ENCODE measurements at regions not wholly inside any gene's neighbourhood (a gene's known extent, or its start where the extent isn't known, plus 50 kb on each side); places are given as distances from the start of the nearest gene placed in this dataset.

DNA sequence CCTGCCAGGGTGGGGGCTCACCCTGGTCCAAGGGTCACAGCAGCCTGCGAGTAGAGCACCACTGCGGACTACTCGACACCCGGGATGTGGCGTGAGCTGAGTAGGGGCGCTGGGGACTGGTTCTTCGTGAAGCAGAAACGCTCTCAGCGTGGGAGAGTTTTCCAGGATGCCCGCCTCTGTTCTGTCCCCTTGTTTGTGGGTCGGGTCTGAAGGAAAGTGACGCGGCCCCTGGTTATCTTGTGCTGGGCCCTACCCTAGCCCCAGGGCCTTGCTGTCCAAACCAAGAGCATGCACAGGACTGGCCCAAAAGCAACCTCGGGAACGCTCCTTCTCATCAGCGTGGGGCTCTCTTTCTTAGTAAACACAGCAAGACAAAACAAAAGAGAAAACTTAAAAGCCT is 303.3 kb downstream of the IRF8 start:
- no peaks in the 10 kb centered on the region for H3K36me3 Mint-ChIP-seq (ENCODE audit: insufficient read depth, unreplicated experiment)
- H3K4me3 Mint-ChIP-seq (ENCODE audit: unreplicated experiment), result no peak overlapping the region
- no peaks in the 10 kb centered on the region for H3K9me3 Mint-ChIP-seq (ENCODE audit: unreplicated experiment)
- POLR2A ChIA-PET, result no interaction called here
- no TSS peak for BruUV-seq (replicated peaks)
- intact Hi-C loops (cut with micrococcal nuclease; ENCODE audit: unreplicated experiment), result no loop called here
- H3K27me3 Mint-ChIP-seq (ENCODE audit: insufficient read depth, unreplicated experiment), result peaks cover 25% of the 10 kb centered on the region
- Histone ChIP-seq H3K27me3 (replicated peaks; ENCODE audit: control insufficient read depth, insufficient read depth, low read length) (no peaks in the 10 kb centered on the region; the same call in 1 of the 2 replicates), H3K36me3 (ENCODE audit: control insufficient read depth, insufficient read depth, low read length) (no peaks in the 10 kb centered on the region), H3K4me1 (no peaks in the 10 kb centered on the region; the same call in 1 of the 2 replicates), H3K4me3 (ENCODE audit: low read depth, low read length) (no peak overlapping the region), H3K9me3 (no peaks in the 10 kb centered on the region)
- H3K4me1 Mint-ChIP-seq (ENCODE audit: low read depth, unreplicated experiment), result no peaks in the 10 kb centered on the region
- CTCF ChIA-PET, result no interaction called here
- no peak overlapping the region for H3K27ac Mint-ChIP-seq (ENCODE audit: unreplicated experiment)
- no peak for DNase-seq
- TF ChIP-seq, protein P1, sequence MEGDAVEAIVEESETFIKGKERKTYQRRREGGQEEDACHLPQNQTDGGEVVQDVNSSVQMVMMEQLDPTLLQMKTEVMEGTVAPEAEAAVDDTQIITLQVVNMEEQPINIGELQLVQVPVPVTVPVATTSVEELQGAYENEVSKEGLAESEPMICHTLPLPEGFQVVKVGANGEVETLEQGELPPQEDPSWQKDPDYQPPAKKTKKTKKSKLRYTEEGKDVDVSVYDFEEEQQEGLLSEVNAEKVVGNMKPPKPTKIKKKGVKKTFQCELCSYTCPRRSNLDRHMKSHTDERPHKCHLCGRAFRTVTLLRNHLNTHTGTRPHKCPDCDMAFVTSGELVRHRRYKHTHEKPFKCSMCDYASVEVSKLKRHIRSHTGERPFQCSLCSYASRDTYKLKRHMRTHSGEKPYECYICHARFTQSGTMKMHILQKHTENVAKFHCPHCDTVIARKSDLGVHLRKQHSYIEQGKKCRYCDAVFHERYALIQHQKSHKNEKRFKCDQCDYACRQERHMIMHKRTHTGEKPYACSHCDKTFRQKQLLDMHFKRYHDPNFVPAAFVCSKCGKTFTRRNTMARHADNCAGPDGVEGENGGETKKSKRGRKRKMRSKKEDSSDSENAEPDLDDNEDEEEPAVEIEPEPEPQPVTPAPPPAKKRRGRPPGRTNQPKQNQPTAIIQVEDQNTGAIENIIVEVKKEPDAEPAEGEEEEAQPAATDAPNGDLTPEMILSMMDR (IDR thresholded peaks at IDR 0.05; ENCODE audit: insufficient read depth in 1 of 2, low read depth in 1 of 2, low read length in 1 of 2, severe bottlenecking in 1 of 2, unreplicated experiment in 1 of 2), result no peak

DNA sequence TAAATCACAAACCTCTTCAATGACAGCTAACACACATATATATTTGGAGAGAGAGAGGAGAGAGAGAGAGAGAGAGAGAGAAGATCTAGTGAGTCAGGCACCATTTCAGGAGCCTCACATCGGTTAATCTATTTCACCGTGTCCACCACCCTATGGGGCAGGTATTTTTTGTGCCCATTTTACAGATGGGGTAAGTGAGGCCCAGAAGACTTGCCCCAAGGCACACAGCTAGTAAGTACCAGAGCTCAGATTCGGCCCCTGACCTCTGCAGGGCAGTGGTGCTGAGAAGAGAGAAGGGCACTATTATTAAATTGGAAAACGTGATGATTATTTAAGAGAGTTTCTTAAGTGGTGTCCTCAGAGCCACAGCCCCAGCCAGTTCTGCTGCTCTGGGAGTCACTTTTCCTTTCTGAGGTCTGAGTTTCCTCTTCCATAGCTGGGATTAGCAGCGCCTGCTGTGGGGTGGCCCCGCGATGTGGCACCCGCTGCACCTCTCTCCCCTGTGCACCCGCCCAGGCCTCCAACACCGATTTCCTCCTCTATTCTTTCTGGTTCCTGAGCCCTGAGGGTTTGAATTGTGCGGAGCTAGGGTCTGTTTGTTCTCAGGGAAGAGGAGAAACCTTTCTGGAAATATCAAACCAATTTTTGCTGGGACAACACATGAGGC is 303.9 kb downstream of the IRF8 start:
- no peaks in the 10 kb centered on the region for H3K36me3 Mint-ChIP-seq (ENCODE audit: insufficient read depth, unreplicated experiment)
- no peaks in the 10 kb centered on the region for H3K36me3 ChIP-seq (ENCODE audit: control insufficient read depth, insufficient read depth, low read length)
- no peaks in the 10 kb centered on the region for H3K9me3 ChIP-seq
- H3K4me1 Mint-ChIP-seq (ENCODE audit: low read depth, unreplicated experiment), result no peaks in the 10 kb centered on the region
- H3K27me3 ChIP-seq (replicated peaks; ENCODE audit: control insufficient read depth, insufficient read depth, low read length), result no peaks in the 10 kb centered on the region; the same call in 1 of the 2 replicates
- ChIA-PET CTCF (no interaction called here), POLR2A (no interaction called here)
- H3K9me3 Mint-ChIP-seq (ENCODE audit: unreplicated experiment), result no peaks in the 10 kb centered on the region
- DNase-seq, result no peak
- TF ChIP-seq, protein P1 (IDR thresholded peaks at IDR 0.05; ENCODE audit: insufficient read depth in 1 of 2, low read depth in 1 of 2, low read length in 1 of 2, severe bottlenecking in 1 of 2, unreplicated experiment in 1 of 2), result no peak
- H3K27ac Mint-ChIP-seq (ENCODE audit: unreplicated experiment), result no peak overlapping the region
- H3K4me3 ChIP-seq (ENCODE audit: low read depth, low read length), result no peak overlapping the region
- H3K27me3 Mint-ChIP-seq (ENCODE audit: insufficient read depth, unreplicated experiment), result peaks cover 23% of the 10 kb centered on the region
- H3K4me3 Mint-ChIP-seq (ENCODE audit: unreplicated experiment), result no peak overlapping the region
- intact Hi-C loops (cut with micrococcal nuclease; ENCODE audit: unreplicated experiment), result no loop called here
- H3K4me1 ChIP-seq, result no peaks in the 10 kb centered on the region; the same call in 1 of the 2 replicates
- BruUV-seq (replicated peaks), result no TSS peak

DNA sequence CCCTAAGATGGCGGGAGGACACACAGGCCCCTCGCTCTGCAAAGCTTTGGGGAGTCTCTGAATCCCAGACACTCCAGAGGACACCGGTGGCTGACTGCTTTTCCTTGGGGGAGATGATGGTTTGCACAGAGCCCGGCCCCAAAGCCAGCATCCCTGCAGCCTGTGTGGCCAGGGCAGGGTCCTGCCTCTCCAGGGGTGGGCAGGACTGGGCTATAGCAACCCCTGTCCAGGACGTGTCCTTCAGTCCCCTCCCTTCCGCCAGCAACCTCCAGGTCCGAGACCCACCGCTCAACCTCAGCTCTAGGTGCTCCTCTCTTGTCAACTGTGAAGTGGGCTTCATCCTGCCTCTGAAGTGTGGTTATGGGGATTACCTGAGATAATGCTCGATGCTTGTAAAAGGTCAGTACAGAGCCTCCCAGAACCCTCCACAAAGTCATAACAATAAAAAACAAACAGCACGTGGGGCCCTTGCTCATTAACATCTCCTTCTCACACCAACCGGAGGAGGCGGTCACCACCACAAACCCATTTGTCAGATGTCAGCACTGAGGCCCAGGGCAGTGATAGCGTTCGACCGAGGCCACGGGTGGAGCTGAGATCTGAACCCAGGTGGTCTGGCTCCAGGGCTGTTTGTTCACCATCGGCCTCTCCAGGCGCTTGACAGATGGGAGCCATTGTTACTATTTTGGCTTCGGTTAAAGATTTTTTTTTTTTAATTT is 304.8 kb downstream of the IRF8 start:
- no peak for DNase-seq
- Histone ChIP-seq H3K27me3 (replicated peaks; ENCODE audit: control insufficient read depth, insufficient read depth, low read length) (no peaks in the 10 kb centered on the region), H3K4me3 (ENCODE audit: low read depth, low read length) (no peak overlapping the region), H3K4me1 (no peaks in the 10 kb centered on the region), H3K9me3 (no peaks in the 10 kb centered on the region), H3K36me3 (ENCODE audit: control insufficient read depth, insufficient read depth, low read length) (no peaks in the 10 kb centered on the region)
- H3K27ac Mint-ChIP-seq (ENCODE audit: unreplicated experiment), result no peak overlapping the region
- no peaks in the 10 kb centered on the region for H3K36me3 Mint-ChIP-seq (ENCODE audit: insufficient read depth, unreplicated experiment)
- H3K4me1 Mint-ChIP-seq (ENCODE audit: low read depth, unreplicated experiment), result no peaks in the 10 kb centered on the region
- POLR2A ChIA-PET, result no interaction called here
- H3K27me3 Mint-ChIP-seq (ENCODE audit: insufficient read depth, unreplicated experiment), result peaks cover 19% of the 10 kb centered on the region
- H3K4me3 Mint-ChIP-seq (ENCODE audit: unreplicated experiment), result no peak overlapping the region
- CTCF ChIA-PET, result no interaction called here
- no TSS peak for BruUV-seq (replicated peaks)
- TF ChIP-seq, protein P1 (IDR thresholded peaks at IDR 0.05; ENCODE audit: insufficient read depth in 1 of 2, low read depth in 1 of 2, low read length in 1 of 2, severe bottlenecking in 1 of 2, unreplicated experiment in 1 of 2), result no peak
- intact Hi-C loops (cut with micrococcal nuclease; ENCODE audit: unreplicated experiment), result no loop called here
- no peaks in the 10 kb centered on the region for H3K9me3 Mint-ChIP-seq (ENCODE audit: unreplicated experiment)
